ENCODE measurements at regions not wholly inside any gene's neighbourhood (a gene's known extent, or its start where the extent isn't known, plus 50 kb on each side); places are given as distances from the start of the nearest gene placed in this dataset.
"Not testable (repeated sequence)": the region's sequence is repeated elsewhere in the genome, so short reads cannot be mapped to it uniquely, and the experiment has no call there.

GRCh38 chr1:79281442-79281841 is 274.9 kb upstream of the ADGRL4 start:
- H3K27ac Mint-ChIP-seq: no peak overlapping the region
- ATAC-seq (replicated peaks in 1 of 2): no peak
- H3K4me3 Mint-ChIP-seq: no peak overlapping the region
- no peak for DNase-seq
- H3K4me1 Mint-ChIP-seq (ENCODE audit: low read depth): no peaks in the 10 kb centered on the region
- peaks cover 2 to 3% of the 10 kb centered on the region in 2 donors for H3K9me3 Mint-ChIP-seq
- no peaks in the 10 kb centered on the region for H3K27me3 Mint-ChIP-seq (ENCODE audit: low read depth)
- no peaks in the 10 kb centered on the region for H3K36me3 Mint-ChIP-seq (ENCODE audit: insufficient read depth in 2 of 2)

- no peak overlapping the region for H3K4me3 Mint-ChIP-seq
- H3K9me3 Mint-ChIP-seq: peaks cover 8 to 12% of the 10 kb centered on the region in 2 donors
- H3K27me3 Mint-ChIP-seq (ENCODE audit: low read depth): no peaks in the 10 kb centered on the region
- no peaks in the 10 kb centered on the region for H3K4me1 Mint-ChIP-seq (ENCODE audit: low read depth)
- ATAC-seq (replicated peaks in 1 of 2): no peak
- no peak for DNase-seq
- H3K27ac Mint-ChIP-seq: no peak overlapping the region
- H3K36me3 Mint-ChIP-seq (ENCODE audit: insufficient read depth in 2 of 2): no peaks in the 10 kb centered on the region
Measured at GRCh38 chr1:79271759-79272158, 265.2 kb upstream of the ADGRL4 start.

GRCh38 chr1:79264975-79265818 is 258.7 kb upstream of the ADGRL4 start:
- ATAC-seq (replicated peaks in 1 of 2) (no peak), DNase-seq (no peak)
- Mint-ChIP-seq H3K4me1 (ENCODE audit: low read depth) (no peaks in the 10 kb centered on the region), H3K27me3 (ENCODE audit: low read depth) (no peaks in the 10 kb centered on the region), H3K4me3 (no peak overlapping the region), H3K27ac (no peak overlapping the region), H3K9me3 (peaks cover 0 to under 1% of the 10 kb centered on the region in 2 donors), H3K36me3 (ENCODE audit: insufficient read depth in 2 of 2) (no peaks in the 10 kb centered on the region)

- no peaks in the 10 kb centered on the region for H3K27me3 Mint-ChIP-seq (ENCODE audit: low read depth)
- no peaks in the 10 kb centered on the region for H3K9me3 Mint-ChIP-seq
- no peaks in the 10 kb centered on the region for H3K36me3 Mint-ChIP-seq (ENCODE audit: insufficient read depth in 2 of 2)
- DNase-seq: no peak
- no peak overlapping the region for H3K4me3 Mint-ChIP-seq
- no peaks in the 10 kb centered on the region for H3K4me1 Mint-ChIP-seq (ENCODE audit: low read depth)
- ATAC-seq (replicated peaks in 1 of 2): no peak
- no peak overlapping the region for H3K27ac Mint-ChIP-seq
Measured at GRCh38 chr1:79264285-79264684, 257.8 kb upstream of the ADGRL4 start.

GRCh38 chr1:79262745-79263258 is 256.3 kb upstream of the ADGRL4 start:
- H3K4me3 Mint-ChIP-seq: no peak overlapping the region
- no peak for DNase-seq
- H3K4me1 Mint-ChIP-seq (ENCODE audit: low read depth): no peaks in the 10 kb centered on the region
- H3K36me3 Mint-ChIP-seq (ENCODE audit: insufficient read depth in 2 of 2): no peaks in the 10 kb centered on the region
- no peak for ATAC-seq (replicated peaks in 1 of 2)
- no peaks in the 10 kb centered on the region for H3K27me3 Mint-ChIP-seq (ENCODE audit: low read depth)
- H3K9me3 Mint-ChIP-seq: no peaks in the 10 kb centered on the region
- H3K27ac Mint-ChIP-seq: no peak overlapping the region

- Mint-ChIP-seq H3K27me3 (ENCODE audit: low read depth) (no peaks in the 10 kb centered on the region), H3K36me3 (ENCODE audit: insufficient read depth in 2 of 2) (no peaks in the 10 kb centered on the region), H3K9me3 (no peaks in the 10 kb centered on the region), H3K27ac (no peak overlapping the region), H3K4me1 (ENCODE audit: low read depth) (no peaks in the 10 kb centered on the region), H3K4me3 (no peak overlapping the region)
- no peak for DNase-seq
- ATAC-seq (replicated peaks in 1 of 2): no peak
Measured at GRCh38 chr1:79259390-79260336, 253.1 kb upstream of the ADGRL4 start.

- Mint-ChIP-seq H3K27ac (no peak overlapping the region), H3K36me3 (ENCODE audit: insufficient read depth in 2 of 2) (no peaks in the 10 kb centered on the region), H3K4me1 (ENCODE audit: low read depth) (no peaks in the 10 kb centered on the region), H3K27me3 (ENCODE audit: low read depth) (no peaks in the 10 kb centered on the region), H3K4me3 (no peak overlapping the region), H3K9me3 (no peaks in the 10 kb centered on the region)
- ATAC-seq (replicated peaks in 1 of 2): no peak
- DNase-seq: no peak
Measured at GRCh38 chr1:79255421-79255820, 248.9 kb upstream of the ADGRL4 start.

- no peak overlapping the region for H3K4me3 Mint-ChIP-seq
- DNase-seq (no peak), ATAC-seq (replicated peaks in 1 of 2) (no peak)
- no peak overlapping the region for H3K27ac Mint-ChIP-seq
- no peaks in the 10 kb centered on the region for H3K36me3 Mint-ChIP-seq (ENCODE audit: insufficient read depth in 2 of 2)
- peaks cover 5% of the 10 kb centered on the region in 2 donors for H3K9me3 Mint-ChIP-seq
- no peaks in the 10 kb centered on the region for H3K4me1 Mint-ChIP-seq (ENCODE audit: low read depth)
- no peaks in the 10 kb centered on the region for H3K27me3 Mint-ChIP-seq (ENCODE audit: low read depth)
Measured at GRCh38 chr1:79252598-79252997, 246.1 kb upstream of the ADGRL4 start.

GRCh38 chr1:79239840-79240239 is 233.3 kb upstream of the ADGRL4 start:
- Mint-ChIP-seq H3K9me3 (peaks cover 3 to 4% of the 10 kb centered on the region in 2 donors), H3K27me3 (ENCODE audit: low read depth) (no peaks in the 10 kb centered on the region), H3K36me3 (ENCODE audit: insufficient read depth in 2 of 2) (peaks cover 0 to 2% of the 10 kb centered on the region in 2 donors), H3K27ac (no peak overlapping the region), H3K4me1 (ENCODE audit: low read depth) (no peaks in the 10 kb centered on the region), H3K4me3 (no peak overlapping the region)
- DNase-seq: no peak
- ATAC-seq (replicated peaks in 1 of 2): no peak

GRCh38 chr1:79235301-79236002 is 228.9 kb upstream of the ADGRL4 start:
- DNase-seq: no peak
- H3K27me3 Mint-ChIP-seq (ENCODE audit: low read depth): no peaks in the 10 kb centered on the region

GRCh38 chr1:79232818-79233217 is 226.3 kb upstream of the ADGRL4 start:
- DNase-seq: no peak
- Mint-ChIP-seq H3K4me3 (no peak overlapping the region), H3K36me3 (ENCODE audit: insufficient read depth in 2 of 2) (no peaks in the 10 kb centered on the region), H3K4me1 (ENCODE audit: low read depth) (no peaks in the 10 kb centered on the region), H3K9me3 (peaks cover 0 to 2% of the 10 kb centered on the region in 2 donors), H3K27ac (no peak overlapping the region), H3K27me3 (ENCODE audit: low read depth) (no peaks in the 10 kb centered on the region)
- no peak for ATAC-seq (replicated peaks in 1 of 2)

More at GRCh38 chr1:79235301-79236002, 228.9 kb upstream of the ADGRL4 start:
- Mint-ChIP-seq H3K36me3 (ENCODE audit: insufficient read depth in 2 of 2) (peaks cover 0 to 2% of the 10 kb centered on the region in 2 donors), H3K27ac (no peak overlapping the region), H3K9me3 (peaks cover 1 to 2% of the 10 kb centered on the region in 2 donors), H3K4me3 (no peak overlapping the region), H3K4me1 (ENCODE audit: low read depth) (no peaks in the 10 kb centered on the region)
- no peak for ATAC-seq (replicated peaks in 1 of 2)

GRCh38 chr1:79230751-79231150 is 224.2 kb upstream of the ADGRL4 start:
- not testable (repeated sequence) for H3K36me3 Mint-ChIP-seq (ENCODE audit: insufficient read depth in 2 of 2); ATAC-seq (replicated peaks in 1 of 2)

More at GRCh38 chr1:79230751-79231150, 224.2 kb upstream of the ADGRL4 start:
- not testable (repeated sequence) for H3K9me3 Mint-ChIP-seq; H3K4me3 Mint-ChIP-seq; DNase-seq; H3K4me1 Mint-ChIP-seq (ENCODE audit: low read depth); H3K27ac Mint-ChIP-seq; H3K27me3 Mint-ChIP-seq (ENCODE audit: low read depth)

All from activated T-cell treated with anti-CD3 and anti-CD28 coated beads, Interleukin-2, amount 50 U/mL, for 72 hours (primary cell).